ENCODE measurements at regions not wholly inside any gene's neighbourhood (a gene's known extent, or its start where the extent isn't known, plus 50 kb on each side); places are given as distances from the start of the nearest gene placed in this dataset.

- ChIA-PET RAD21 (ENCODE audit: unreplicated experiment) (no interaction called here), SMC1A (ENCODE audit: uncharacterized antibody, unreplicated experiment) (no interaction called here), CTCF (no interaction called here), POLR2A (no interaction called here)
- H3K79me2 ChIP-seq (ENCODE audit: control insufficient read depth, insufficient read depth, low read length) = no peaks in the 10 kb centered on the region
- H3K4me3 ChIP-seq = no peak overlapping the region
- no peaks in the 10 kb centered on the region for H3K9me3 ChIP-seq (replicated peaks; ENCODE audit: control insufficient read depth, insufficient read depth, low read length)
- intact Hi-C loops (cut with micrococcal nuclease; ENCODE audit: unreplicated experiment) (no loop called here), in situ Hi-C loops (cut with MboI) (no loop called here)
- ATAC-seq (no peak), DNase-seq (ENCODE audit: low read depth, low spot score) (no peak), FAIRE-seq (no peak)
- no TSS peak for BruUV-seq (replicated peaks)
- no peak overlapping the region for H3K4me2 ChIP-seq (ENCODE audit: control insufficient read depth, insufficient read depth)
- H3K9ac ChIP-seq (ENCODE audit: control insufficient read depth, insufficient read depth, low read length) = no peak overlapping the region
- no peaks in the 10 kb centered on the region for H4K20me1 ChIP-seq (ENCODE audit: control insufficient read depth, insufficient read depth)
- 24% methylated on average over 2 of the region's 2 CpGs for WGBS (ENCODE audit: insufficient coverage, insufficient replicate concordance, low lambda C conversion rate, missing lambda C conversion rate)
- no peaks in the 10 kb centered on the region for H3K36me3 ChIP-seq (ENCODE audit: control insufficient read depth in 2 of 2, insufficient read depth in 2 of 2, low read length in 1 of 2)
- H3K27ac ChIP-seq (ENCODE audit: control insufficient read depth, insufficient read depth) = no peak overlapping the region
- TF ChIP-seq BRCA1 (IDR thresholded peaks at IDR 0.05; ENCODE audit: low read depth, low read length) (no peak), IKZF2 (IDR thresholded peaks at IDR 0.05) (no peak), NR2C2 (IDR thresholded peaks at IDR 0.05; ENCODE audit: borderline replicate concordance, control insufficient read depth, insufficient read length, low read depth) (no peak), USF1 (IDR thresholded peaks at IDR 0.05; ENCODE audit: borderline replicate concordance, extremely low read length, insufficient read depth, low read depth, low read length) (no peak), YBX1 (IDR thresholded peaks at IDR 0.05) (no peak), POLR2AphosphoS5 (IDR thresholded peaks at IDR 0.05; ENCODE audit: low read length) (no peak), IKZF1 (conservative IDR thresholded peaks at IDR 0.05) (no peak), TCF3 (IDR thresholded peaks at IDR 0.05; ENCODE audit: borderline replicate concordance, insufficient read depth, low read depth, low read length) (no peak), MTA2 (IDR thresholded peaks at IDR 0.05; ENCODE audit: low read depth) (no peak)
- H3K27me3 ChIP-seq (replicated peaks in 1 of 2; ENCODE audit: control insufficient read depth in 2 of 2, insufficient read depth in 2 of 2, low read length in 1 of 2) = no peaks in the 10 kb centered on the region
- H2AFZ ChIP-seq (ENCODE audit: control insufficient read depth, low read depth, low read length) = no peak overlapping the region
- H3K4me1 ChIP-seq (ENCODE audit: control insufficient read depth, insufficient read depth, low read length) = no peaks in the 10 kb centered on the region
Measured at GRCh38 chr13:64332048-64332447, 2898.1 kb downstream of the PCDH9 start.
